DMS114 treated with DMSO at 0.1 percent for 48 hours (cell line): ENCODE measurements at regions not wholly inside any gene's neighbourhood (a gene's known extent, or its start where the extent isn't known, plus 50 kb on each side); places are given as distances from the start of the nearest gene placed in this dataset.
"Not testable (repeated sequence)": the region's sequence is repeated elsewhere in the genome, so short reads cannot be mapped to it uniquely, and the experiment has no call there.

ENCODE experiments used
- DNase-seq: peaks from one replicate; lab custom pipeline; 2025; ENCODE audit not compliant: unreplicated experiment; lab: John Stamatoyannopoulos, UW

DNA sequence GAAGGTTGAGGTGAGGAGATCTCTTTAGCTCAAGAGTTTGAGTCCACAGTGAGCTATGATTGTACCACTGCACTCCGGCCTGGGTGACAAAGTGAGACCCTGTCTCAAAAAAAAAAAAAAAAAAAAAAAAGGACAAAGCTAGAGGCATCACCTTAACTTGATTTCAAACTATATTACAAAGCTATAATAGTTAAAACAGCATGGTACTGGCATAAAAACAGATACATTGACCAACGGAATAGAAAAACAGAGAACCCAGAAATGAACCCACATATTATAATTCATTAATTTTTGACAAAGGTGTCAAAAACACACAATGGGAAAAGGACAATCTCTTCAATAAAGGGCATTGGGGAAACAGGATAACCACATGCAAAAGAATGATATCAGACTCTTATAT is 50.8 kb upstream of the MBOAT1 start:
- no peak for DNase-seq

DNA sequence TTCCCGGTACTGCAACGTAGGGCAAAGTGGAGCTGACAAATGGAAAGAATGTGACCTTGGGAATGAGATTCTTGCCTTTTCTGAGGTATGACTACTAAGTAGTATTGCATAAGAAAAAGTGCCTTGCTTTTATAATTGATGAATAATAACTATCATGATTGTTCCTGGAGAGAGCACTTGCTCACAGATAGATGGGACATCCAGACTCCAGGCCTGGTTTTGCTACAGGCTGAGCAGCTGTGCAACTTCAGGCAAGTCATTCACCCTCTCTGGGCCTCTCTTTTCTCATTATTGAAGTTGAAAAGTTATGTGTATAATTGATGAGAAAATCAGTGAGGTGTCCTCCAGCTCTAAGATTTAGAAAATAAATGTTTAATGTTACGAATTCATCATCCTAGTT is 53.6 kb upstream of the MBOAT1 start:
- DNase-seq = no peak

DNA sequence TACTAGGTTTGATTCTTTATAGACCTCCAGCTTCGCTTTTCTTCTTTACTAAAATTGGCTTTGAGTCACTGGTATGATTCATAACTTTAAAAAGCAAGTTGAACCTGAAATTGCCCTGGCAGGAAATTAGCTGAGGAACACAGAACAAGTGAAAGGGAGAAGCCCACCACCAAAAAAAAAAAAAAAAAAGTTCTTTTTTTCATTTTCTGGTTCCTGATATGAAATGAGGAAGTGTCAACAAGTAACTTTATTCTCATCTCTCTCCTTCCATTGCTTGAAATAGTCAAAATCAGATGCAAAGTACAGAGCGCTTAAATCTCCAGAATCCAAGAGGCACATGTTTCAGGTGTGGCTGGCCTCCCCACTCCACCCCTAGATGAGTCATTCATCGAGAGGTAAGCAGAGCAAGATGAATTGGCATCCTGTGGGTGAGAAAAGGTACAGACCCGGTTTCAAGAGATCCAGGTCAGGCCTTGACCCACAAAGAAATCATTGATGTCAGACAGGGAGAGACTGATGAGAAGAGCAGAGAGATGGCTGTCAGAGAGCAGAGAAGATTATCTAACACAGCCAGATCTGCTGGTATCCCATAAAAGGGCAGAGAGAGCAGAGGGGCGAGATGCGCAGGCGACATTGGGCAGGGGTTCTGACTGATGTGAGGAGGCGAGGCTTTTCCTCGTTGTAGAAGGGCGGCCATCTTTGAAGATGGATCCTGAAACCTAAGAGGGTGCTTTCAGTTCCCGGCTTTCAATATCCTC is 54.8 kb upstream of the MBOAT1 start:
- no peak for DNase-seq

DNA sequence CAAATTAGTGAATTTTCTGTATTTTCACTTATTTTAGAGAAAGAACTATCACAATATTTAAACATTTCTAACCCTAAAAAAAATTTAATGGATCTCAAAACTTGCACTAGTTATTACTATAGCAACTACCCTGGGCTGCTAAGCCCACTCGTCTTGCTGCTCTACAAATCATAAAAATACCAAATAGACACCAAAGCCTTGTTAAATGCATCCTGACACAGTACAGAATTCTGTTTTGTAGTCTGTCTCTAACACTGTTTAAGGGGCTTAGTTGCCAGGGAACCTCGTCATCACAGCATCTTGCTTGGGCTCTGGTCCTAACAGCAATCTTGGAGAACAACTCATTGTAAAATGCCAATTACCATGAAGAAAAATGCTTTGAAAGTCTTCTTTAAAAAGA is 56.9 kb upstream of the MBOAT1 start:
- DNase-seq = no peak

DNA sequence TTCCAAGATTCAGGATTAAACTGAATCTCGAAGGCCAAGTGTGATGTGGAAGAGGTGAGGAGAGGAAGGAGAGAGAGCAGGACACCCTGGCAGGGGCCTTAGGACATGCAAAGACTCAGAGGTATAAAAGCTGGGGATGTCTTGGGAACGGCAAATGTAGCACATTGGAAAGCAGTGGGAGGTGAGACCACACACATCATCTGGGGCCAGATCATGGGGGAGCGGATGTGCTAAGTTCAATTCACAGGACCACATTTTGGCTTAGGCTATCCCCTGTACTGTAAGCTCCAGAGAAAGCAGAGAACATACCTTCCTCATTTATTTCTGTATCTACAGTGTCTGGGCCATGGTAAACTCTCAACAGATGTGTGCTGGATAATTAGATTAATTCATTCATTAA is 59.5 kb upstream of the MBOAT1 start:
- DNase-seq = no peak

DNA sequence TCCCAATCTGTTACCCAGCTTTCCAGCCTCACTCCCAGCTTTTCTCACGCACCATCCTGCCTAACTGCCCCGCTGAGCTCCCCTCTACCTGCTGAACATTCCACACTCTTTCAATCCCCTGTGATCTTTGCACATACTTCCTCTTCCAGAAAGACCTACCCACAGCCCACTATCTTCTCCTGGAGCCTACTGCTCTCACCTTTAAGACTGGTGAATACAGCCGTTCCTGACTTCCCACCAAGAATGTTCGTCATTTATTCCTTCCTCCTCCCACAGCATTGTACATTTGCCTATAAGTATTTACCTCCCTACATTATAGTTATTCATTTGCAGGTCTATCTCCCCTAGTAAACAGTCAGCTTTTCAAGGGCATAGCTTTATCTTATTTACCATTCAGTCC is 61.9 kb upstream of the MBOAT1 start:
- no peak for DNase-seq

DNA sequence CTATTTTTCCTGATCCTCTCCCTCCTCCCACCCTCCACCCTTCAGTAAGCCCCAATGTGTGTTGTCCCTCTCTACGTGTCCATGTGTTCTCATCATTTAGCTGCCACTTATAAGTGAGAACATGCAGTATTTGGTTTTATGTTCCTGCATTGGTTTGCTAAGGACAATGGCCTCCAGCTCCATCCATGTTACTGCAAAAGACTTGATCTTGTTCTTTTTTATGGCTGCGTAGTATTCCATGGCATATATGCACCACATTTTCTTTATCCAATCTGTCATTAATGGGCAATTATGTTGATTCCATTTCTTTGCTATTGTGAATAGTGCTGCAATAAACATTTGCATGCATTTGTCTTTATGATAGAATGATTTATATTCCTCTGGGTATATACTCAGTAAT is 63.6 kb upstream of the MBOAT1 start:
- DNase-seq = not testable (repeated sequence)

DNA sequence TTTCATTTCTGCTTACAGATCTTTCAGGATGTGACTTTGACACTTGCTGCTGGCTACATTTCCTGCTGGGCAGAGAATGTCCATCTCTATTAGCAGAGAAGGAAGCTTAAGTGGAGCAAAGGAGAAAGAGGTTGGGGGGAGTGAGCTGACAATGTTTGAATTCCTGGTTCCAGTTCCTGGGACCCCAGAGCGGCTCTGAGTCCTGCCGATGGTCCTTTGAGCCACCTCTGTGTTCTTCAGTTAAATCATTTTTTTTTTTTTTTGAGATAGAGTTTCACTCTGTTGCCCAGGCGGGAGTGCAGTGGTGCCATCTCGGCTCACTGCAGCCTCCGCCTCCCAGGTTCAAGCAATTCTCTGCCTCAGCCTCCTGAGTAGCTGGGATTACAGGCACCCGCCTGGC is 65.5 kb upstream of the MBOAT1 start:
- not testable (repeated sequence) for DNase-seq

DNA sequence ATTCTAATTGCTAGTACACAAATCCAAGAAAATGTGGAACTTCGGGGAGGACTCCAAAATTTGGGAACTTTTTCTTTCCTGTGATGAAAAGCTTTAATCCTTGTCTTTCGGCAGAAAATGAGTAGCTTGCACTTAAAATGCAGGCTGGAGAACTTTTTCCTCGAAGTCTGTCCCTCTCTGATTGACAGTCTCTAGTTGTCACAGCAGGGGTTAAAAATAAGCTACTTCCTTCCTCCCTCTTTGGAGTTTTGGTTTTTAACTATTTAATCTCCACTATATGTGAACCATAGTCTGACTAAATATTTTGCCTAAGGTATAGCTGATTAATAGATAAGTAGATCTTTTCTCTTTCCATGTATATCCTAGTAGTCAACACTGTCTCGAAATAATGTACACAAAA is 66.8 kb upstream of the MBOAT1 start:
- no peak for DNase-seq

DNA sequence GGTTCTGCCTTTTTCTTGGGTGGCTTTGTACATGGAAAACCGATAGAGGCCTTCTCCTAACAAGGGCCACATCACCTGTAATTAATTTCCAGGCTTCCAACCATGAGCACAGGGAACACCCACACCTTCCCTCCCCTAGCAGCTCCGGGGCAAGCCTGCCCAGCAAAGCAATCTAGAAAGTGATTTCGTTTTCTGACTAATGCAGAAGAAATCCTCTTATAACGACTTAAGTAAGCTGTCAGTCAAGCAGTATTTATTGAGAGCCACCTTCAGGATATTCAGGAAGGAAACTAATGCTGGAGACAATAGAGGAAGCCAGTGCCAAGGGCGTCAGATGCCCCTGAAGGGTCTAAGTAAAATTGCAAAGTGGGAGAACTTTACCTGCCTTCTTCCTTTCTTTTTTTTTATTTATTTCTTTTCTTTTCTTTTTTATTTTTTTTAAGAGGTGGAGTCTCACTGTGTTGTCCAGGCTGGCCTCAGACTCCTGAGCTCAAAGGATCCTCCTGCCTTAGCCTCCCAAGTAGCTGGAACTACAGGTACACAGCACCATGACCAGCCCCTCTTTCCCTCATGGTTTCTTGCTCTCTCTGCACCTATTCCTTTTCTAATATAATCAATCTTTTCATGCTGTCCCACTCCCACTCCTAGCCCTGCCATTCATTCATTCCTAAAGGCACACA is 67.5 kb upstream of the MBOAT1 start:
- no peak for DNase-seq

DNA sequence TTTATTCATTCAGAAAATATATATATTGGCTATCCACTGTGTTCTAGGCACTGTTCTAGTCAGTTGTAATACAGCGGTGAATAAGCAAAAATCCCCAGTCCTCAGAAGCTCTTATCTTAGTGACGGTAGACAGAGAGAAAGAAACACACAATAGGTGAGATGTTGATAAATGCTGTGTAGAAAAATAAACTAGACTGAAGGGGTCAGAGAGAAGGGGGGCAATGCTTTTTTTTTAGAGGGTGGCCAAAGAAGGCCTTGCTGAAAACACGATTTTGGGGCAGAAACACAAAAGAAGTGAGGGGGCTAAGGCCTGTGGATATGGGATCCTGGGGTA is 68.0 kb upstream of the MBOAT1 start:
- DNase-seq = no peak

DNA sequence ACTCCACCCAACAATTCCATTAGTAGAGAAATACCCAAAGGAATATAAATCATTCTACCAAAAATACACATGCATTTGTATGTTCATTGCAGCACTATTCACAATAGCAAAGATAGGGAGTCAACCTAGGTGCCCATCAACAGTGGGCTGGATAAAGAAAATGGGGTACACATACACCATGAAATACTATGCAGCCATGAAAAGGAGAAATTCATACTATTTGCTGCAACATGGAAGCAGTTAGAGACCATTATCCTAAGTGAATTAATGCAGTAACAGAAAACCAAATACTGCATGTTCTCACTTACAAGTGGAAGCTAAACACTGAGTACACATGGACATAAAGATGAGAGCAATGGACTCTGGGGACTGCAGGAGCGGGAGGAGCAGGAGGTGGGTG is 72.4 kb upstream of the MBOAT1 start:
- DNase-seq = no peak

DNA sequence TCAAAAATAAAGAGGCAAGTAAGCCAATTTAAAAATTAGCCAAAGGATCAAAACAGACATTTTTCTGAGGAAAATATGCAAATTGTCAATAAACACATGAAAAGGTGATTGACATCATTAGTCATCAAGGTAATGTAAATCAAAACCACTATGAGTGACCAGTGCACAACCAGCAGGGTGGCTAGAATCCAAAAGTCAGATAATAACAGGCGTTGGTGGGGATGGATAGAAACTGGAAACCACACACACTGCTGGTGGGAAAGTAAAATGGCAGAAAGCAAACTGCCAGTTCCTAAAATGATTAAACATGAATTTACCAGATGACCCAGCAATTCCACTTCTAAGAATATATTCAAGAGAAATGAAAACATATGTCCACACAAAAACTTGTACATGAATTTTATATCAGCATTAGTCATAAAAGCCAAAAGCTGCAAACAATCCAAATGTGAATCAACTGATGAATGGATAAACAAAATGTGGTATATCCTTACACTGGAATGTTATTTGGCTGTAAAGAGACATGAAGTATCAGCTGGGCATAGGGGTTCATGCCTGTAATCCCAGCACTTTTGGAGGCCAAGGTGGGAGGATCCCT is 74.8 kb upstream of the MBOAT1 start:
- no peak for DNase-seq

DNA sequence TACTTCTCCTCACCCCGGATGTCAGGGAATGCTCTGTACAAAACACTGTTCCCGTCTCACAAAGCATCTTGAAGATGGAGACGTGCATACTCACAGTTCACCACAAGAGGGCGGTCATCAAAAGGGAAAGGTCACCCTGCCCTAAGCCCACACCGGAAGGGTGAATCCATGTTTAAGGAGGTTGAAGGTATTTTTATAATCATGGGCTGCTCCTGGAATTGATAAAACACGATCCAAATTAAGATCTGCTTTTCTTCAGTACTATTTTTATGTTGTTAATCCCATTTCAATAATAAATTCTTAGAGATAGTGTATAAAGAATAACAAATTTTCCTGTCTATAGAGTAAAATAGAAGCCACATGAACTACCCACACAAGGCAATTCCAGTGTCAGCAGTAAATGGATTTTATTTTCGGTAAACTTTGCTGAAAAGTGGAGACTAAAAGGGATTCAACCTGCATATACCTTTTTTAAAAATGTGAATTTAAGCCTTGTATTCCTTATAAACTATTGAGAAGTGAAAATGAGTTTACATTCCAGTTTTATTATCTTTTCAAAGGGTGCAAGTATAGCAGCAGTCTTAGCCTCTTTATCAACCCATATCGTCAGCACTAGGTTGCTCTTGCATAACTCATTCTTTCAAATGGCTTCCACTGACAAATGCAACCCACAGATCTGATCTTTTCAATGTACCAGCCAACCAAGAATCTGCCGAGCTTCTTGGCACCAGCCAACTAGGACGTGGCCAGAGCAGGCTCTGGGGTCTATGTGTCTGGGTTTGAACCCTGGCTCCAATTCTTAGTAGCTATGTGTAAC is 79.7 kb upstream of the MBOAT1 start:
- DNase-seq = peak; percentile 82

DNA sequence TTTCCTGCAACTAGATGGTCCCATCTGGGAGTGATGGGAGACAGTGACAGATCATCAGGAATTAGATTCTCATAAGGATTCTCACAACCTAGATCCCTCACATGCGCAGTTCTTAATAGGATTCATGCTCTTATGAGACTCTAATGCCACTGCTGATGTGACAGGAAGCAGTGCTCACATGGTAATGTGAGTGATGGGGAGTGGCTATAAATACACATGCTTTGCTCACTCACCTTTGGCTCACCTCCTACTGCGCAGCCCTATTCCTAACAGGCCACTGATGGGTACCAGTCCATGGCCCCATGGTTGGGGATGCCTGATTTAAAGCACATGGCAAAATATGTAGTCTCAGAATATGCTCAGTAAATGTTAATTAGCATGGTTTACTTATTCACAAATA is 80.6 kb upstream of the MBOAT1 start:
- DNase-seq = no peak

DNA sequence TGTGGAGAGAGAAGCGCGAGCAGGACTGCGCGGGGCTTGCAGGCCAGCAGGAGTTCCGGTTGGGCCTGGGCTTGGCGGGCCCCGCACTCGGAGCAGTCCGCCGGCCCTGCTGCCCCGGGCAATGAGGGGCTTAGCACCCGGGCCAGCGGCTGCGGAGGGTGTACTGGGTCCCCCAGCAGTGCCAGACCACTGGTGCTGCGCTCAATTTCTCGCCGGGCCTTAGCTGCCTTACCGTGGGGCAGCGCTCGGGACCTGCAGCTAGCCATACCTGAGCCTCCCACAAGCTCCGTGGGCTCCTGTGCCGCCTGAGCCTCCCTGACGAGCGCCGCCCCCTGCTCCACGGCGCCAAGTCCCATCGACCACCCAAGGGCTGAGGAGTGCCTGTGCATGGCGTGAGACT is 89.0 kb upstream of the MBOAT1 start:
- DNase-seq = no peak

DNA sequence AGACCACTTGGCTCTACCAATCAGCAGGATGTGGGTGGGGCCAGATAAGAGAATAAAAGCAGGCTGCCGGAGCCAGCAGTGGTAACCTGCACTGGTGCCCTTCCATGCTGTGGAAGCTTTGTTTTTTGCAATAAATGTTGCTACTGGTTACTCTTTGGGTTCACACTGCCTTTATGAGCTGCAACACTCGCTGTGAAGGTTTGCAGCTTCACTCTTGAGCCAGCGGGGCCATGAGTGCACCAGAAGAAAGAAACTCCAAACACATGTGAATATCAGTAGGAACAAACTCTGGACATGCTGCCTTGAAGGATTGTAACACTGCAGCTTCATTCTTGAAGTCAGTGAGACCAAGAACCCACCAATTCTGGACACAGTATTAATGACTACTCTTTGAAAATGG is 89.9 kb upstream of the MBOAT1 start:
- DNase-seq = no peak

DNA sequence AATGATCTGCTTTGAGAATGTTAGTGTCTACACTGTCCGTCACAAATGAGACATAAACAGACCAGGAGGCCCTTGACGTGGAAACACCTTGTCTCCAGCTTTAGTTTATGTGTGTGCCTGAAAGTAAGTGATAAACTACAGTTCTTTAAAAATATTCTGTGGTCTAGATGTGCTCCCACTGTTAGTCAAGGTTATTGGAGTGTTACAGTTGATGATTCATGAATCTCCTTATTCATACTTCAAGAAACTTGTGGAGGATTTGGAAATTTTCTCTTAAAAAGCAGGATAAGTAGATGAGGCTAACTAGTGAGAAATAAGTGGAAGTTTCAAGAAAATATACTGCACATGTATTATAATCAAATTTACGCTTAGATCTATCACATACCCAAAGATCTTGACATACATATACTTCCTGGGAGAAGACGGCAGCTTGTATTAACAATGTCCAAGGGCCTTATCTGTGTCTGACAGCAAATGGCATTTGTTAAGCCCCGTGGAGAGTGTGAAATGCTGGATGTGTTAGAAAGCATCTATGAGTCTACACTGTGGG is 90.5 kb upstream of the MBOAT1 start:
- no peak for DNase-seq

DNA sequence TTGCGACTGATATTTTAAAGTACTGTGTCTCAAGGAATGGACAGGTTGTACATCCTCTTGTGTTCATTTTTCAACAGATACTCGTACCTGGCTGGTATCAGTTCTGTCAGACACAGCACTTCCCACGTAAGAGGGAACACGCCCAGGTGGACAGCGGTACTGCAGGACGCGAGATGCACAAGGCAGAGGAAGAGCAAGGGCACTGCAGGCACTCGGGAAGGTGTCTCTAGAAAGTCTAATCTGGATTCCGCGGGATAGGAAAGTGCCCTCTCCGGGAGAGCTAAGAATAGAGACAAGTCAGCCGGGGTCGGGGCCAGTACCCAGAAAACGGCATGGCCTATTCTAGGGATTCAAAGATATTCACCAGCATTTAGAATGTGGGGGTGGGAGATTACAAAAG is 94.2 kb upstream of the MBOAT1 start:
- DNase-seq = no peak

DNA sequence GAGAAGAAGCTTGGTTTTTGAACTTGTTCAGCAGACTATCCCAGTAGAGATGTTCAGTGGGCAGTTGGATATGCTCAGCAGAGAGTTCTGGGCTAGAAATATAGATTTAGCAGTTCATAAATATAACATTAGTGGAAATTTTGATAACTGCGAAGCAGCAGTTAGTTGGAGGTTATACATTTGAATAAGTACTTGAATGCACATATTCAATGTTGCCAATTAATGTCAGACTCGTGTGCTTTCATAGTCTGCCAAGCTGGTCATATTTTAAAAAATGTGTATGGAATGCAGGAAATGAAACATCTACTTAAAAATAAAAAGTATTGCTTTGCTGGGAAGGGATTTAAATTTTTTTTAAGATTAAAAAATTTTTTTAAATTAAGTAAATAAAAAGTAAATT is 92.5 kb upstream of the E2F3 start:
- DNase-seq = no peak

DNA sequence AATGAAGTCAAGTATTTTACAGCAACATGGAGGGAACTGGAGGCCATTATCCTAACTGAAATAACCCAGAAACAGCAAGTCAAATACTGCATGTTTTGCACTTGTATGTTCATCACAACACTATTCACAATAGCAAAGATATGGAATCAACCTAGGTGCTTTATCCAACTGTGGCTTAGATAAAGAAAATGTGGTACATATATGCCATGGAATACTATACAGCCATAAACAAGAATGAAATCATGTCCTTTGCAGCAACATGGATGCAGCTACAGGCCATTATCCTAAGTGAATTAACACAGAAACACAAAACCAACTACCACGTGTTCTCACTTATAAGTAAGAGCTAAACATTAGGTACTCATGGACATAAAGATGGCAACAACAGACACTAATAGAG is 91.5 kb upstream of the E2F3 start:
- DNase-seq = no peak

DNA sequence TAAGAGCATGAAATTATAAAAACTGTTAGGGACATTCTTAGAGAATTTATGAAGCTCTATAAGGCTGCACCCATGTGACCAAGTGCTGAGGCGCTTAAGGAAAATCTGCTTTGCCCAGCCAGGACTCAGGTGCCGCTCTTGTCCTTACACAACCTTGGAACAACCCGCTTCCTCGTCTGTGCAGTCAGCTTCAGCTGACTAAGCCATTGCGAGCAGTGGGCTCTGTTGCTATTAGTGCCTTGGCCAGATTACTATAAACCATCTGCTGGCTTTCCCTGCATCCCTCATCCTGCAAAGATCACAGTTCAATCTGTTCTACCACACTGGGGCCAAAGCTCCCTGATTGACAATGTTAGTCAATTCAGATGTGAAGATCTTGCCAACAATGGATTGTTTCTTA is 89.1 kb upstream of the E2F3 start:
- DNase-seq = no peak
